PFSK-1 (cell line): ENCODE measurements at regions not wholly inside any gene's neighbourhood (a gene's known extent, or its start where the extent isn't known, plus 50 kb on each side); places are given as distances from the start of the nearest gene placed in this dataset.

ENCODE experiments used
- POLR2AphosphoS5 ChIP-seq: IDR thresholded peaks from 2 replicates; pipeline ENCODE4 v1.6.1; 2012; ENCODE audit warnings: low read depth, mild to moderate bottlenecking, control low read depth, low read length, moderate library complexity
- SIN3A ChIP-seq: IDR thresholded peaks from 2 replicates; pipeline ENCODE4 v1.6.1; 2012; ENCODE audit warnings: mild to moderate bottlenecking, low read length, moderate library complexity, borderline replicate concordance; ENCODE audit not compliant: insufficient read depth

- TF ChIP-seq SIN3A (no peak), POLR2AphosphoS5 (no peak)
Observed at GRCh38 chr17:79179334-79179733, 104.7 kb downstream of the ENGASE start.
